ENCODE measurements at regions not wholly inside any gene's neighbourhood (a gene's known extent, or its start where the extent isn't known, plus 50 kb on each side); places are given as distances from the start of the nearest gene placed in this dataset.

- Histone ChIP-seq H3K23ac (ENCODE audit: low read depth, low read length, poor library complexity) (no peak overlapping the region), H3K4me3 (ENCODE audit: low read length in 2 of 2) (no peak overlapping the region), H2AFZ (ENCODE audit: low read length) (no peak overlapping the region), H4K8ac (ENCODE audit: low read depth, low read length) (no peak overlapping the region), H3K18ac (ENCODE audit: low read length) (no peak overlapping the region), H2BK120ac (ENCODE audit: low read depth, low read length) (no peak overlapping the region), H3K4me2 (ENCODE audit: insufficient read depth, low read length, poor library complexity, severe bottlenecking) (no peak overlapping the region), H3K27me3 (ENCODE audit: control insufficient read depth in 3 of 3, insufficient read depth in 3 of 3, low read depth in 1 of 3, low read length in 3 of 3) (no peaks in the 10 kb centered on the region), H3K27ac (replicated peaks; ENCODE audit: low read length) (no peak overlapping the region), H3K4ac (ENCODE audit: low read length) (no peak overlapping the region), H4K91ac (ENCODE audit: low read depth, low read length, poor library complexity) (no peak overlapping the region), H3K9ac (ENCODE audit: low read depth, low read length, poor library complexity) (no peak overlapping the region), H3K79me1 (ENCODE audit: low read depth, low read length) (no peaks in the 10 kb centered on the region), H3K36me3 (replicated peaks in 1 of 2; ENCODE audit: control insufficient read depth in 2 of 2, insufficient read depth in 2 of 2, low read length in 2 of 2) (no peaks in the 10 kb centered on the region), H3K9me3 (replicated peaks in 1 of 2; ENCODE audit: control insufficient read depth in 2 of 2, insufficient read depth in 1 of 2, low read depth in 1 of 2, low read length in 2 of 2) (no peaks in the 10 kb centered on the region), H3K4me1 (ENCODE audit: control insufficient read depth in 2 of 2, insufficient read depth in 1 of 2, low read depth in 1 of 2, low read length in 2 of 2) (no peaks in the 10 kb centered on the region), H2BK5ac (ENCODE audit: low read length) (no peak overlapping the region), H3K14ac (ENCODE audit: low read length) (no peak overlapping the region), H2BK15ac (ENCODE audit: low read length) (no peak overlapping the region), H2BK12ac (ENCODE audit: low read length) (no peak overlapping the region), H2AK5ac (ENCODE audit: low read depth, low read length) (no peak overlapping the region)
- no peak for DNase-seq (ENCODE audit: low spot score)
- WGBS, 2 donors (ENCODE audit: extremely low coverage in 2 of 2, insufficient read length in 2 of 2, insufficient replicate concordance in 1 of 2): no CpG with 5 or more reads among the region's 12 CpGs
Observed at GRCh38 chr17:52841971-52842370, 683.5 kb upstream of the CA10 start.

DNA sequence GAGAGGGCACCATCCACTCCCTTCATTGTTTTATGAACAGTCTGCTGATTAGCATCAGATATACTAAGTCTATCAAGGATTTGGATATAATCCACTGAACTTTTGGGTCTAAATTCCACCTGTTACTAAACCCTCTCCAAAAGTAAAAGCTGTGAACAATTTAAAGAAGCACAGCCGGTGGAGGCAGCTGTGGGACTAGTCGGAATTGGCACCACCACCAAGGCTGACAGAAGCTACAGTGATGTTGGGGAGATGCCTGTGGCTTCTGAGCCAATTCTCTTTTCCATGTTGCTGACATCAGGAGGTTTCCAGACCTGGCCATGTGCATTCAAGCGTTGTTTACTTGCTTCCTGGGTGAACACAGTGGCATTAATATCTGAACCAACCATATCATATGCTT, 679.0 kb upstream of the CA10 start:
- Histone ChIP-seq H3K4ac (ENCODE audit: low read length) (no peak overlapping the region), H3K23ac (ENCODE audit: low read depth, low read length, poor library complexity) (no peak overlapping the region), H3K9me3 (replicated peaks in 1 of 2; ENCODE audit: control insufficient read depth in 2 of 2, insufficient read depth in 1 of 2, low read depth in 1 of 2, low read length in 2 of 2) (no peaks in the 10 kb centered on the region), H4K8ac (ENCODE audit: low read depth, low read length) (no peak overlapping the region), H2AK5ac (ENCODE audit: low read depth, low read length) (no peak overlapping the region), H3K27me3 (ENCODE audit: control insufficient read depth in 3 of 3, insufficient read depth in 3 of 3, low read depth in 1 of 3, low read length in 3 of 3) (no peaks in the 10 kb centered on the region), H2BK120ac (ENCODE audit: low read depth, low read length) (no peak overlapping the region), H2AFZ (ENCODE audit: low read length) (no peak overlapping the region), H3K79me1 (ENCODE audit: low read depth, low read length) (no peaks in the 10 kb centered on the region), H3K36me3 (replicated peaks in 1 of 2; ENCODE audit: control insufficient read depth in 2 of 2, insufficient read depth in 2 of 2, low read length in 2 of 2) (no peaks in the 10 kb centered on the region), H4K91ac (ENCODE audit: low read depth, low read length, poor library complexity) (no peak overlapping the region), H2BK5ac (ENCODE audit: low read length) (no peak overlapping the region), H3K4me1 (ENCODE audit: control insufficient read depth in 2 of 2, insufficient read depth in 1 of 2, low read depth in 1 of 2, low read length in 2 of 2) (no peaks in the 10 kb centered on the region), H3K4me3 (ENCODE audit: low read length in 2 of 2) (no peak overlapping the region), H3K27ac (replicated peaks; ENCODE audit: low read length) (no peak overlapping the region), H3K14ac (ENCODE audit: low read length) (no peak overlapping the region), H3K18ac (ENCODE audit: low read length) (no peak overlapping the region), H2BK15ac (ENCODE audit: low read length) (no peak overlapping the region), H3K4me2 (ENCODE audit: insufficient read depth, low read length, poor library complexity, severe bottlenecking) (no peak overlapping the region), H3K9ac (ENCODE audit: low read depth, low read length, poor library complexity) (no peak overlapping the region), H2BK12ac (ENCODE audit: low read length) (no peak overlapping the region)
- DNase-seq (ENCODE audit: low spot score): no peak
- WGBS, 2 donors (ENCODE audit: extremely low coverage in 2 of 2, insufficient read length in 2 of 2, insufficient replicate concordance in 1 of 2): no CpG with 5 or more reads among the region's 3 CpGs

GRCh38 chr17:52831536-52831935, 673.0 kb upstream of the CA10 start:
- DNase-seq (ENCODE audit: low spot score): no peak
- Histone ChIP-seq H3K27ac (replicated peaks; ENCODE audit: low read length) (no peak overlapping the region), H2AK5ac (ENCODE audit: low read depth, low read length) (no peak overlapping the region), H2AFZ (ENCODE audit: low read length) (no peak overlapping the region), H2BK120ac (ENCODE audit: low read depth, low read length) (no peak overlapping the region), H2BK5ac (ENCODE audit: low read length) (no peak overlapping the region), H3K9me3 (replicated peaks in 1 of 2; ENCODE audit: control insufficient read depth in 2 of 2, insufficient read depth in 1 of 2, low read depth in 1 of 2, low read length in 2 of 2) (no peaks in the 10 kb centered on the region), H3K4ac (ENCODE audit: low read length) (no peak overlapping the region), H3K9ac (ENCODE audit: low read depth, low read length, poor library complexity) (no peak overlapping the region), H4K91ac (ENCODE audit: low read depth, low read length, poor library complexity) (no peak overlapping the region), H2BK12ac (ENCODE audit: low read length) (no peak overlapping the region), H4K8ac (ENCODE audit: low read depth, low read length) (no peak overlapping the region), H3K14ac (ENCODE audit: low read length) (no peak overlapping the region), H3K4me1 (ENCODE audit: control insufficient read depth in 2 of 2, insufficient read depth in 1 of 2, low read depth in 1 of 2, low read length in 2 of 2) (no peaks in the 10 kb centered on the region), H3K18ac (ENCODE audit: low read length) (no peak overlapping the region), H3K27me3 (ENCODE audit: control insufficient read depth in 3 of 3, insufficient read depth in 3 of 3, low read depth in 1 of 3, low read length in 3 of 3) (no peaks in the 10 kb centered on the region), H3K4me3 (ENCODE audit: low read length in 2 of 2) (no peak overlapping the region), H3K23ac (ENCODE audit: low read depth, low read length, poor library complexity) (no peak overlapping the region), H3K79me1 (ENCODE audit: low read depth, low read length) (no peaks in the 10 kb centered on the region), H3K4me2 (ENCODE audit: insufficient read depth, low read length, poor library complexity, severe bottlenecking) (no peak overlapping the region), H3K36me3 (replicated peaks in 1 of 2; ENCODE audit: control insufficient read depth in 2 of 2, insufficient read depth in 2 of 2, low read length in 2 of 2) (no peaks in the 10 kb centered on the region), H2BK15ac (ENCODE audit: low read length) (no peak overlapping the region)
- no CpG with 5 or more reads among the region's 1 CpG for WGBS, 2 donors (ENCODE audit: extremely low coverage in 2 of 2, insufficient read length in 2 of 2, insufficient replicate concordance in 1 of 2)

DNA sequence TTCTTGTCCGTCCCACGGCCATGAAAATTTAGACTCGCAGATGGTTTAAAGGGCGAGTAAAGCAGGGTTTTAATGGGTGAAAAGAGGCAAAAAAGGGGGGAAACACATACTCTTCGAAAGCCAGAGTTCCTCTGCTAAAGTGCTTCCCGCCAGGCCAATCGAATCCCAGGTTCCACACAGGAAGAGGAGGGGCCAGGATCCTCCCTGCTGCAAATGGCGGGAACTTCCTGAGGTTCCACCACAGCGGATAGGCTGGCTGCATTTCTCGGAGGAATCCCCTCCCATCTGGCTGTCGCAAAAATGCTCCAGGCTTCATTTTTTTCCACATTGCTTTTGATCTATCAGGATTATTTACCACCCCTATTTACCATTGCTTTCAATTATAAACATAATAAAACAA, 670.1 kb upstream of the CA10 start:
- Histone ChIP-seq H3K23ac (ENCODE audit: low read depth, low read length, poor library complexity) (no peak overlapping the region), H3K18ac (ENCODE audit: low read length) (no peak overlapping the region), H3K36me3 (replicated peaks in 1 of 2; ENCODE audit: control insufficient read depth in 2 of 2, insufficient read depth in 2 of 2, low read length in 2 of 2) (no peaks in the 10 kb centered on the region), H2AFZ (ENCODE audit: low read length) (peak overlapping the region; percentile 45), H4K91ac (ENCODE audit: low read depth, low read length, poor library complexity) (no peak overlapping the region), H3K27me3 (ENCODE audit: control insufficient read depth in 3 of 3, insufficient read depth in 3 of 3, low read depth in 1 of 3, low read length in 3 of 3) (no peaks in the 10 kb centered on the region), H2BK5ac (ENCODE audit: low read length) (no peak overlapping the region), H3K27ac (replicated peaks; ENCODE audit: low read length) (no peak overlapping the region), H2BK120ac (ENCODE audit: low read depth, low read length) (no peak overlapping the region), H3K4ac (ENCODE audit: low read length) (no peak overlapping the region), H2BK15ac (ENCODE audit: low read length) (no peak overlapping the region), H2AK5ac (ENCODE audit: low read depth, low read length) (no peak overlapping the region), H3K4me2 (ENCODE audit: insufficient read depth, low read length, poor library complexity, severe bottlenecking) (no peak overlapping the region), H3K9ac (ENCODE audit: low read depth, low read length, poor library complexity) (no peak overlapping the region), H3K14ac (ENCODE audit: low read length) (no peak overlapping the region), H2BK12ac (ENCODE audit: low read length) (no peak overlapping the region), H3K4me1 (ENCODE audit: control insufficient read depth in 2 of 2, insufficient read depth in 1 of 2, low read depth in 1 of 2, low read length in 2 of 2) (no peaks in the 10 kb centered on the region), H3K4me3 (ENCODE audit: low read length in 2 of 2) (no peak overlapping the region), H3K9me3 (replicated peaks in 1 of 2; ENCODE audit: control insufficient read depth in 2 of 2, insufficient read depth in 1 of 2, low read depth in 1 of 2, low read length in 2 of 2) (no peaks in the 10 kb centered on the region), H4K8ac (ENCODE audit: low read depth, low read length) (no peak overlapping the region), H3K79me1 (ENCODE audit: low read depth, low read length) (no peaks in the 10 kb centered on the region)
- DNase-seq (ENCODE audit: low spot score): no peak
- no CpG with 5 or more reads among the region's 11 CpGs for WGBS, 2 donors (ENCODE audit: extremely low coverage in 2 of 2, insufficient read length in 2 of 2, insufficient replicate concordance in 1 of 2)
